NCI-H2196 treated with DMSO at 0.1 percent for 48 hours (cell line): ENCODE measurements at regions not wholly inside any gene's neighbourhood (a gene's known extent, or its start where the extent isn't known, plus 50 kb on each side); places are given as distances from the start of the nearest gene placed in this dataset.
"Not testable (repeated sequence)": the region's sequence is repeated elsewhere in the genome, so short reads cannot be mapped to it uniquely, and the experiment has no call there.

Experiments
- DNase-seq: peaks from one replicate; lab custom pipeline; 2025; ENCODE audit not compliant: unreplicated experiment; lab: John Stamatoyannopoulos, UW

DNA sequence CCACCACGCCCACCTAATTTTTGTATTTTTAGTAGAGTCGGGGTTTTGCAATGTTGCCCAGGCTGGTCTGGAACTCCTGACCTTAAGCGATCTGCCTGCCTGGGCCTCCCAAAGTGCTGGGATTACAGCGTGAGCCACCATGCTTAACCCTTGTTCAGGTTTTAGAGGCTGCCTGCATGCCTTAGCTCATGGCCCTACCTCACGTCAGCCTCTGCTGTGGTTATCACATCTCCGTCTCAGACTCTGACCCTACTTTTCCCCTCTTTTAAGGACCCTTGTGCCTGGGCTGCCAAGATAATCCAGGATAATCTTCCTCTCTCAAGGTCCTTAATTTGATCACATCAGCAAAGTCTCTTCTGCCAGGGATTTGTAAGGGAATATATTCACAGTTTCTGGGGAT is 98.2 kb upstream of the PMAIP1 start:
- DNase-seq = no peak

DNA sequence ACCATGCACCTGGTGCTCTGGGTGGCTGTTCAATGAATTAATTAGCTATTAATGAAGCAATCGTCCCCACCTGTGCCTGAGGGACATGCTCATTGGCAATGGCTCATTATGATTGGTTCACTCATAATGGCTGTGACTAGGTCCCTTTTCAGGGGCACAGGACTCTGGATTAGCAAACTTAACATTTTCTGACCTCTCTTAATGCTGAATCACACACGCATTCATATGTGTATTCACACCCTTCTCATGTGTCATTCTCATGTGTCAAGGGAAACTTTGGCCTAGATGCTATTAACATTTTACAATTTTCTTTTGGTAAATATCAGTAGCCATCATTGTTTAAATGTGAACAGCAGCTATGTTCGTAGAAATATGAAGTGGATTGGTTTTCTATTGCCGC is 98.9 kb upstream of the PMAIP1 start:
- no peak for DNase-seq

DNA sequence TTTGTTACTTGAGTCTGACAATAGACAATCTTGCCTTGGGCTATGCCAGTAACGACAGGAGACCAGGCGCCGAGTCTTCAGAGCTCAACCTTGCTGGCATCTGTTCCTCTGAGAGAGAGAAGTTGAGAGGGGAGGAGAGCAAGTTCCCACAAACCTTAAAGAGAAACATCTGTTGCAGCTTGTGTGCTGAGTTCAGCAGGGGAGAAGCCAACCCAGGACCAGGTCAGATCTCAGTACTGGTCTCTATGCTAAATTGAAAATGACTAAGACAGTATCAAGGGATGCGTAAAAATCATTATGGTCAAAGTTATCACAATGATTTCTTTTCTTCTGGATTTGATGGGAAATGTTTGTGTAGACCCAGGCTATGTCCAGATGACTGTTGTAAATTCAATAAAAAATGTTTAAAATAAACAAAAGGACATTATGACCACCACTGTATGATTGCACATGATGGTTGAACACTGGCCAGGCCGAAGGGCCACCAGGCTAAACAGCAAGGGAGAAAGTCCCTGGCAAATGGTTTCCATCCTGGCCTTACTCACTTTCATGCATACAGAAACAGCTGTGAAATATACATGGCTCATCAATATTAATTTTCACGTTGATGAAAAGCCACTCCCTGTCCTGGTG is 100.3 kb upstream of the PMAIP1 start:
- DNase-seq = no peak

DNA sequence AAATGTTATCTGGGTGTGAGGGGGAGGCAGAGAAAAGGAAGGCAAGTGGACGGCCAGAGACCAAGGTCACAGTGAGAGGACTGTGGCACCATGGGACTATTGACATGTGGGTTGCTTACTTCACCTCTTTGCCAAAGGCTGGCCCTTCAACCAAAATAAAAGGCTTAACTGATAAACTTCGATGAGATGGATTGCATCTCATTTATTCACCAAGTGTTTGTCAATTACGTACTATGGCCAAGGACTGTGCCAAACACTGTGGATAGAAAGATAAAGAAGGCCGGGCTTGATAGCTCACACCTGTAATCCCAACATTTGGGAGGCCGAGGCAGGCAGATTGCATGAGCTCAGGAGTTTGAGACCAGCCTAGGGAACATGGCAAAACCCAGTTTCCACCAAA is 98.7 kb upstream of the CCBE1 start:
- no peak for DNase-seq

DNA sequence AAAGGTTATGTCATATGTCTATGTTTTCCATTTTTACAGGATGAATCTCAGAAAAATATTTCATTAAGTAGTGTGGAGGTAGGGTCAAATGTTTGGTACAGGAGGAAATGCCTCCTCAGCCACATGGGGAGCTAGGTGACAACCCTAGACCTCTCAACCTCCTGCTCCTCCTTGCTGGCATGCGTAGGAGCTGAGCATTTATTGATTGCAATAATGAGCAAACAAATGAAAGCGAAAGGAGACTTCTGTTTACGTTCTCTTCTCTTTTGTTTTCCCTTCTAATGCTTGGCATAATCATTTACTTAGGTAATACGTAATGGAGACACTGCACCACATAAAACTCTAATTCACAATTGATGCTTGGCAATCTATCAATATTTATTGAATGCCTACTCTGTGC is 95.1 kb upstream of the CCBE1 start:
- no peak for DNase-seq

DNA sequence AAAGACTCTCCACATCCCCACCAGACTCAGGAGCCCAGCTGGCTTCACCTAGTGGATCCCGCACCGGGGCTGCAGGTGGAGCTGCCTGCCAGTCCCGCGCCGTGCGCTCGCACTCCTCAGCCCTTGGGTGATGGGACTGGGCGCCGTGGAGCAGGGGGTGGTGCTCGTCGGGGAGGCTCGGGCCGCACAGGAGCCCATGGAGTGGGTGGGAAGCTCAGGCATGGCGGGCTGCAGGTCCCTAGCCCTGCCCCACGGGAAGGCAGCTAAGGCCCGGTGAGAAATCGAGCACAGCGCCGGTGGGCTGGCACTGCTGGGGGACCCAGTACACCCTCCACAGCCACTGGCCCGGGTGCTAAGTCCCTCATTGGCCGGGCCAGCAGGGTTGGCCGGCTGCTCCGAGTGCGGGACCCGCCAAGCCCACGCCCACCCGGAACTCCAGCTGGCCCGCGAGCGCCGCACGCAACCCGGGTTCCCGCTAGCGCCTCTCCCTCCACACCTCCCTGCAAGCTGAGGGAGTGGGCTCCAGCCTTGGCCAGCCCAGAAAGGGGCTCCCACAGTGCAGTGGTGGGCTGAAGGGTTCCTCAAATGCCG is 93.2 kb upstream of the CCBE1 start:
- DNase-seq = not testable (repeated sequence)

DNA sequence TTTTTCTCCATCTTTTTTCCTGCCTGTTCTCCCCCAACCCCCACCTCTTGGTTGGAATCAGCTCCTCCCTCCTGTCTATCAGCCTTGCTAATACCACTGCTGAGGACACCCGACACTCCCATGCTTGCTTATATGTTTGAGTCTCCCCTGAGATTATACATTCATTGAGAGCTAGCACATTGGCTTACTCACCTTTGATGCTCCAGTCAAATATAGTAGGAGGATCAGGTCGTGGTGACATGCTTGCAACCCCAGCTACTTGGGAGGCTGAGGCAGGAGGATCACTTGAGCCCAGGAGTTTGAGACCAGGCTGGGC is 91.5 kb upstream of the CCBE1 start:
- DNase-seq = no peak

DNA sequence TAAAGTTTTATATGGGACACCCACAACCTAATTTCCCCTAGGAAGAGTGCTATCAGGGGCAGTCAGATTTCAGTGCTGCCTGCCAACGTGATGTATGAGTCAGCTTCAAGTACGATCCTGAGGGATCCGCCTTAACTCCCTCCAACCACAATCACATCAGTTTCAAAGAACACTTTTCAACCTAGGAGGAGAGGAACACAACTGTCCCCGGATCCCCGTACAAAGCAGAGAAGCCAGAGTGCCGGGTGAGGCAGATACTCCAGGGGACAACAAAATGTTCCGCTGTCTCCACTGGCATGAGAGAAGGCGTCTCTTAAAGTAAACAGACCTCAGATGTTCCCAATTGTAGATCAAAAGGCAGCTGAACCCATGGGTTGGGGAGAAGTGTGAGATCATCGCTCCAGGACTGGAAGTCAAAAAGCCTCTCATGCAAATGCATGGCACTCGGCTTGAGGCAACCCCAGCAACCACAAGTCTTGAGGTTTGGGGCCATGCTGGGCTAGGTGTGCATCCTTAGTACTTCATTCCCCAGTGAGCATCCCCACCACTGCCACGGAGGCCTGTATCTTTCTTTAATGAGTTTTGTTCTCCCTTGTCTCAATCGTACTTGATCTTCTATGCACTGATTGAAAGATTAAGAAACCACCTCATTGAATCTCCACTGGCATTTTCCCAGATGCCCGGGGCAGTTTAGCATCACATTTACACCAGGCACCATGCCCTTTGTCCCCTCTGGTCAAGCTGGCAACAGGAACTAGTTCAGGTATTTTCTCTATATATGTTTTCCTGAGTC is 91.0 kb upstream of the CCBE1 start:
- no peak for DNase-seq

DNA sequence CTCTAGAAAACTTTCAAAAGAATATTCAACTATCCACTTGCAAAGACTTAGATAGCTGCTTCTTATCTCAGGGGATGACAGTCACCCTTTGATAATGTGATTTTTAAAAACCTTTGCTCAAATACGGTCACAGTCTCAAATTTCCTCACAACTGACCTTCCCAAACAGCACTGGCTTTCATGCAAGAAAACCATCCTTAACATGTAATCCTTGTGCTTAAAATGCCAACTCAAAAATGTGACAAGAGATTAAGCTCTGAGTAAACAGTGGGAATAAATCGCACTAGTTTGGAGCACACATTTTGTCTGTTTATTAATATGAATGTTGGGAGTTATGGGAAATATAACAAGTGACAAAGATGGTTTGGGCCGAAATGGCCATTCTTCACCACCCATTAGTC is 87.5 kb upstream of the CCBE1 start:
- DNase-seq = no peak

DNA sequence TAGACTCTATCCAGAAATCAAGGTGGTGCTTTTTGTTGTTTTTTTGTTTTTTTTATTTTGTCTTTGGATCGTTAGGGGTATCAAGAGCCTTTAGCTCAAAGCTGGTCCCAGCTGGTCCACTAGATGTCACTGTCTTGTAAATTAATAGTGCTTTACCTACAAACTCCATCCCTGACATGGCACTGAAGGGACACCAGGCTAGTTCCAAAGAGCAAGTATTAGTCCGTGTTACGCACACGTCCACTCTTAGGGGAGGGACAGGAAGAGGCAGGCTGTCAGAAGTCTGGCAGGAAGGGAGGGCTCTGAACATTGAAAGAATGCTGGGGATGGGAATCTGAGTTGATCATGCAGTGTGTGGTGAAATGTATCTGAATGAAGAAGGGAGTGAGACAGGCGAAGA is 85.9 kb upstream of the CCBE1 start:
- DNase-seq = no peak

DNA sequence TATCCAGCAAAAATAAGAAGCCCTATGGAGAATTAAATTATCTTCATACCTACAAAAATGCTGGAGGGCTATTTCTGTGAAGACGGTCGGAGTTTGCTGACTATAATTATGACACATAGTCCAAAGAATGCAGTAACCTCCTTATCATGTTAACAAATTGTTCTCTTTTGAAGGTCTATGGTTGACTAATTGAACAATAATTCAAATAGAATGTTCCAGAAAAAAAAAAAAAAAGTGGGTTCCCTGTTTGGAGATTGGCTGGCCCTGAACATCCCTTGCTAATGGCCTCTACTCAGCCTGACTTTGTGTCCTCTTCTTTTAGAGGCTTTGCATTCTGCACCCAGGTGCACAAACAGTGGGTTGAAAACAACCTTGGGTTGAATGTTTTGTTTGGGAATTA is 82.8 kb upstream of the CCBE1 start:
- DNase-seq = no peak

DNA sequence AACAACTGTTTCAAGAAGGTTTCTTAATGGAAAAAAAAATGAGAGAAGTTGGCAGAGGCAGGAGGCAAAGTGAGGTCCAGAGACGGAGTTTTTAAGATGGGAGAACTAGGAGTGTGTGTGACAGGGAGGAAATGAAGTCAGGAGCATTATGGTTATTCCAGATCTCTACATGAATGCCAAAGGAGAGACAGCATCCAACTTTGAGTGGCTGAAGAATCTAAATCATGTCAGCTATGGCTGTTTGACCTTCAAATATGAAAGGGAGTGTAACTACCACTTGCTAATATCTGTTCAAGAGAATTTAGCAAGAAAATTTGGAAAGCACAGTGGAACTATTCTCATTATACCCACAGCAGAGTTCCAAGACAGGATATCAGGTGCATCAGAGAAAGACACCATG is 81.2 kb upstream of the CCBE1 start:
- DNase-seq = no peak

DNA sequence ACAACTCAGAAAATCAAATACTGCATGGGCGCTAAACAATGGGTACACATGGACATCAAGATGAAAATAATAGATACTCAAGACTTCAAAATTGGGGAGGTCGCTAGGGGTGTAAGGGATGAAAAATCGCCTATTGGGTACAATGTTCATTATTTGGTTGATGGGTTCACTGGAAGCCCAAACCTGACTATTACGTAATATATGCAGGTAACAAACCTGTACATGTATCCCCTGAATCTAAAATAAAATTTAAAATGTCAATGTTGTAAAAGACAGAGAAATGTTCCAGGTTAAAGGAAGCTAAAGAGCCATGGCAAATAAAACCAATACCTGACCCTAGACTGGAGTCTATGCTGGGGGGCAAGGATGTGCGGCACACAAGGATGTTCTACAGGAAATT is 80.4 kb upstream of the CCBE1 start:
- no peak for DNase-seq

DNA sequence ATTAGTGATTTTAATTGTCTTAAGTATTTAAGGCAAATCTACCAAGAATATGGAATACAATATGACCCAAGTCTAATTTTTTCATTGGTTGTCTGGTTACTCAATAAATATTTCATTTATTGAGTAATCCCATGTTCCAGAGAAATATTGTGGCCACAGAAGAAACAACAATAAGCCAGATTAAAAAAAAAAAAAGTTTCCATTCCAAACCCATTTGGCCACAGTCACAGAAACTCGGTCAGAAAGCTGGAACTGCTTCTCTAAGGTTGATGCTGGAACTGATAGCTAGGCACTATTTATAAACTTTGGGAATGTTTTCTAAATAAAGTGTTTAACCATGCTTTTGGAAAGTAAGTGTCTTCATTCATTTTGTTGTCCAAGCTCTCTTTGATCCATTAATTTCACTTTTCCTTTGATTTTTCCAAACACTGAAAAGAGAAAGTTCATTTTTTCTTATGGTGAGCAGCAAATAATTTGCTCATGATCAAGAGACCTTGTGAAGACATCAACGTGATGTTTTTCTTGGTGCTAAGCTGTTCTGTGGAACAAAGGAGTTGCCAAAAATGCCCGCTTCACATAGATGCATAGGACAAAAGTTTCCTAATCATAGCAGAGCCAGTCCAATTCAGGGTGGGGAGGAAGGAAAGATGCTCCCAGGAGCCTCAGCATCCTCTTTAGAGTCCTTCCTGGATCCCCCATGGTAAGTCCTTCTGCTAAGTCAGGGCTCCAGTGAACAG is 72.1 kb upstream of the CCBE1 start:
- no peak for DNase-seq

DNA sequence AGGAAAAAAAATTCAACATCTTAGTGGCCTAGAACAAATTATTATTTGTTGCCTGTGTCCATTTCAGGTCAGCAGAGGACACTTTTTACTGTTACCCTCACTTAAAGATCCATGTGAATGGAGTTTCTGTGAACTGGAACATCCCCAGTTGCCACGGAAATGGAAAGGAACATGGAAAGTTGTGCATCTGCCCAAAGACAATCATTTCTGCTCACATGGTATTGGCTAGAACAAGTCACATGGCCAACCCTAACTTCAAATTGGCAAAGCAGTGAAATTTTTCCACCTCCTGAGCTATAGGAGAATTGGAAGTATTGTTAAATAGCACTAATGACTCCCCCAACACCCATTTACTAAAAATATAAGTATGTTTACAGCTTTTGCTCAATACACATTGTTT is 71.2 kb upstream of the CCBE1 start:
- no peak for DNase-seq

DNA sequence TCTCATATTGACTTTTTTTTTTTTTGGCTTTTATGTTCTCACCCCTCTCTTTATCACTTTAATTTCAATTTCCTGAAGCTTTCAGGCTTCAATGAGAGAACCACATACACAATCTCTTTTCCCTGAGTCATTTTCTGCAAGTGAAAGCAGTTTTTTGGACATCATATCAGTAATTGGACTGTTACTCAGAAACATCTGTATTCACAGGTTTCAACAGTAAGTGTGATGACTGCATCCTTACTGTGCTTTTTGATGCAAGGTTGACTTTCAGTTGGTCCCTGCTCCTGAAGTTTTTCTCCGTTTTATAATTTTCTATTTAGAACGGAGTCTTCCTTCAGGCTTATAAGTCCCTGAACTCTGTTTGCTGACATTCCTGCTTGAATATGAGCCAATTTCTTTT is 70.5 kb upstream of the CCBE1 start:
- no peak for DNase-seq

DNA sequence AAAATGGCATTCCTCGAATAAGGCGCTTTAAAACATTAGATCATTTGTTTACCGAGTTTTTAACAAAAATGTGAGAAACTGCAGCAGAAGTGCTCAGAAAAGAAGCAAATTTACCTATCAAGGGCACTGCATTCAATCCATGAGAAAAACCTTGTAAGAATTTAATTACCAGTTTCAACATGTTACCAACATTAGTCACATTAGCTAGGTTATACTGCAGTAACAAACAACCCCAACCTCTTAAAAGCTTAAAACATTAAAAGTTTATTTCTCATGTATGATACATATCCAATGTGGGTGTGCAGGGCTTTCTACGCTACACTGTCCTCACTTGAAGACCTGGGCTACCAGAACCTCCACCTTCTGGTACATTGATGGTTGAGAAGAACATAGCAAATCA is 68.1 kb upstream of the CCBE1 start:
- DNase-seq = no peak

DNA sequence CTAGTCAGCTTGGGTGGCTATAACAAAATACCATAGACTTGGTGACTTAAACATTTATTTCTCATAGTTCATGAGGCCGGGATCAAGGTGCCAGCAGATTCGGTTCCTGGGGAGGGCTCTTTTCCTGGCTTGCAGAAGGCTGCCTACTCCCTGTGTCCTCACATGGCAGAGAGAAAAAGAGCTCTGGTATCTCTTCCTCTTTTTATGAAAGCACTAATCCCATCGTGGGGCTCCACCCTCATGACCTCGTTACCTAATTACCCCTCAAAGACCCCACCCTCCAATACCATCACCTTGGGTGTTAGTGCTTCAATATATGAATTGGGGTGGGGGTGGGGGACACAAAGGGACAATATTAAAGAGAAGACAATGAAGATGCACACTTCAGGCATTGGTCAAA is 67.1 kb upstream of the CCBE1 start:
- no peak for DNase-seq

DNA sequence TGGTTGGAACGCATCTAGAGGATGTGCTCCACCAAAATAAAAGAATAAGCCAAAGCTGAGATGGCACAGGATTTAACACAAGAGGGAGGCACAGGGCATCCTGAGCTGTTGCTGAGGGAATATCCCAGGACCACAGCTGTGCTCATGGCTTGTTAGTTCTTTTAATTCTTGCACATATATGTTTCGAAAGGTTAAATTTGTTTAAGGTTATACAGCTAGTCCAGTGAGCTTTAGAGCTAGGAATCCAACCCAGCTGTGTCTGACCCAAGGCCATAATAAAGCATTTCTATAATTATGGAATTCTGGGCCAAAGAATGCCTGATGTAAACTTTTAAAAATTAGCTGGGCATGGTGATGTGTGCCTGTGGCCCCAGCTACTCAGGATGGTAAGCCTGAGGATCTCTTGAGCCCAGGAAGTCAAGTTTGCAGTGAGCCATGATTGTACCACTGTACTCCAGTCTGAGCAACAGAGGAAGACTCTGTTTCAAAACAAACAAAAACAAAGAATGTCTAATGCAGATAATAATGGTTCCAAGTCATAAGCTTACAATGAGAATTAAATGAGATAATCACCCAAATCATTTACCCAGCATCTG is 66.4 kb upstream of the CCBE1 start:
- DNase-seq = no peak

DNA sequence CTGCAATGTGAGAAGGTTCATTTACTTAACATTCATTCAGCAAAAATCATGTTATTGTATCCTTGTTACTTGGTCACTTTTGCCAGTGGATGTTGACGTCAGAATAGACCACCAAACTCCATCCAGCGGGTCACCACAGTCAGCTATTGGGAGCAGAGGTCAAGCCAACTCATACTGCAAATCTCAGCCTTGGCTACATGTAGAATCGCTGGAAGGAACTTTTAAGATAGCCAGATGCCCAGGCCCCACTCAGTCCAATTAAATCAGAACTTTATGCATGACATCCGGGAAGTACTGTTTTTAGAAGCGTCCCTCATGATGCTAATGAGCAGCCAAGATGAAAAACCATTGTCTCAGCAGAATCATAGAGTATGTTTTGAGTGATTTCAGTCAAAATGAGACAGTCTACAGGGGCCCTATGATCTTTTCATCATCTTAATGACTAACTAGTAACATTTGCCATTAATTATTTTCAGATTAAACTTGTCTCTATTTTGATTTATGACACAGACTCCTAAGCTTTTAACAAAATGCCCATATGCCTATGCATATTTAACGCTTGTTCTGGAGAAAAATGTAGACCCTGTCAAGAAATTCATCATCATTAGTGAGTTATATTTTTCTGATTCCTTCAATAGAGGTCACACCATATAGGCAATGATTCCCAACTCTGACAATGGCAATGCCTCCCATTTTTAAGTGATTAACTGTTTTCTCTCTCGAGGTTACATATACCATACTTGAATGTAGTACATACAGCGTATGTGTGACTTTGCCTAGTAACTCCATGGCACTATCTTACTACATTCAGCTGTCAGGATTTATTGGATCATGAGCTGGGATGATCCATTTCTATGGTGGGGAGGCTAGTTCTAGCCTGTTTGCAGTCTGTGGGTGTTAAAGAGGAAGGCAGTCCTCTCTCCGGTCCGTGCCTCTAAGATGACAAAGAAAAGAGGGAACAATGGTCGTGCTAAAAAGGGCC is 63.7 kb upstream of the CCBE1 start:
- DNase-seq = no peak

DNA sequence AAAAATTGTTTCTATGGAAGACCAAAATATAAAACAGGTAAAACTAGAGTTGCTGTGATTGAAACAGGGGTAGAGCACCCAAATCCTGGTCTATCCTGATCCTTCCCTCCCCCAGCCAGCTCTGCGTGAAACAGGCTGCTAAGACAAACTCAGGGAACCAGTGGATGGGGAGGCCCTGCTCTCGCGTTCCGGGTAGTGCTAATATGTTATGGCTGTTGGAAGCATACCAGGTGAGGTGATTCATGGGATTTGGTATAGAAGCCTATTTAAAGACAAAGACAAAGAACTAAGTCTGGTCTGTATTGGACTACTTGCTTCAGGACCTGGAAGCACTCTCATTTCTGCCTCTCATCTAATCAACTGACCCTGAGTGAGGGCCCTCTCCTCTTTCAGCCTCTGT is 63.0 kb upstream of the CCBE1 start:
- no peak for DNase-seq
